Gastrocnemius medialis (tissue), 4 donors: ENCODE measurements at regions not wholly inside any gene's neighbourhood (a gene's known extent, or its start where the extent isn't known, plus 50 kb on each side); places are given as distances from the start of the nearest gene placed in this dataset.

Source experiments
- POLR2A ChIP-seq, 2 donors: fragments of 450-650 bp; IDR thresholded peaks; one replicate each; pipeline ENCODE4 v1.6.1; 2017; ENCODE audit warnings: antibody characterized with exemption in 2 of 2, mild to moderate bottlenecking in 2 of 2, moderate library complexity in 2 of 2
- TF ChIP-seq, protein P1 (sequence below), 5 experiments: fragments of 450-650 bp in 3 of 5; fragments of 200-600 bp in 2 of 5; sonication (generic) in 2 of 5; IDR thresholded peaks in 4 of 5; conservative IDR thresholded peaks in 1 of 5; 1 replicate in 4 of 5; 2 replicates in 1 of 5; pipeline ENCODE4 v1.5.1; 2016 to 2019; ENCODE audit warnings: antibody characterized with exemption in 5 of 5, mild to moderate bottlenecking in 3 of 5, moderate library complexity in 3 of 5

DNA sequence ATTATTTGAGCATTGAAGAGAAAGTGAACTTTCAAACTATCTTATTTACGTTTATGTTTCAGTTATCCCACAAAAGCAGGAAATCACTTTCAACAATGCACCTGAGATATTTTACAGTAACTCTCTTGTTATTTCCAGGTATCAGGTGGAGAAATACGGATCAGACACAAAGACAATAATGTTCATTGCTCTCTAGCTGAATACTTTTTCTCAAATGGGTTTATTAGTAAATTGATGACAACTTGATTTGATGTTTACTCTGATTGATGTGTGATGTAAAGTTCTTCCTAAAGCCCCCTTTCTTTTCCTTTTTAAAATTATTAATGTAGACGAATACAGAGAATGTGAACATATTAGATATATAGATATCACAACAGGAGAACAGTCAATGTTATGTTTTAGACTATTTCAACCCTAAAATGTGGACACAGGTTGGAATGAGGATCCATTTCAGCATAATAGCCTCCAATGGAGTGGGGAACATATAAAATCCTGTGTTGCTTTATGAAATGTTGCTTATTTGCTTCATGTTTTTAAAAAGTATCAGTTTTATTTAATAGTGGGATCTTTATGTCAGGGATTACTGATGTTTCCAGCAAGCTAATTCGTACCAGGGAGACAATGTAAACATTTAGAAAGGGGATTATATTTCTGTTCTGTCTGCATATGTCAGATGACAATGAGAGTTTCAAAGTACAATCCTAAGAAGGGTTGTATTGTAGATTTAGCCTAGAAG is 1522.3 kb upstream of the TPTE start:
- TF ChIP-seq, protein P1, sequence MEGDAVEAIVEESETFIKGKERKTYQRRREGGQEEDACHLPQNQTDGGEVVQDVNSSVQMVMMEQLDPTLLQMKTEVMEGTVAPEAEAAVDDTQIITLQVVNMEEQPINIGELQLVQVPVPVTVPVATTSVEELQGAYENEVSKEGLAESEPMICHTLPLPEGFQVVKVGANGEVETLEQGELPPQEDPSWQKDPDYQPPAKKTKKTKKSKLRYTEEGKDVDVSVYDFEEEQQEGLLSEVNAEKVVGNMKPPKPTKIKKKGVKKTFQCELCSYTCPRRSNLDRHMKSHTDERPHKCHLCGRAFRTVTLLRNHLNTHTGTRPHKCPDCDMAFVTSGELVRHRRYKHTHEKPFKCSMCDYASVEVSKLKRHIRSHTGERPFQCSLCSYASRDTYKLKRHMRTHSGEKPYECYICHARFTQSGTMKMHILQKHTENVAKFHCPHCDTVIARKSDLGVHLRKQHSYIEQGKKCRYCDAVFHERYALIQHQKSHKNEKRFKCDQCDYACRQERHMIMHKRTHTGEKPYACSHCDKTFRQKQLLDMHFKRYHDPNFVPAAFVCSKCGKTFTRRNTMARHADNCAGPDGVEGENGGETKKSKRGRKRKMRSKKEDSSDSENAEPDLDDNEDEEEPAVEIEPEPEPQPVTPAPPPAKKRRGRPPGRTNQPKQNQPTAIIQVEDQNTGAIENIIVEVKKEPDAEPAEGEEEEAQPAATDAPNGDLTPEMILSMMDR (IDR thresholded peaks at IDR 0.05 in 4 of 5, conservative IDR thresholded peaks at IDR 0.05 in 1 of 5): no peak
- no peak for TF ChIP-seq POLR2A (IDR thresholded peaks at IDR 0.05)
